Body of pancreas (tissue), 4 donors: ENCODE measurements at regions not wholly inside any gene's neighbourhood (a gene's known extent, or its start where the extent isn't known, plus 50 kb on each side); places are given as distances from the start of the nearest gene placed in this dataset.

Source experiments
- ATAC-seq: fragments of 150-250 bp; one replicate; pipeline ENCODE4 v1.9.1; 2016
- DNase-seq, 4 donors: peaks; one replicate each; pipeline ENCODE4 v3.0.0-alpha.2; 2019
- H3K27ac ChIP-seq, 4 donors: fragments of 200-600 bp; sonication (generic); 1 replicate in 3 of 4; 2 replicates in 1 of 4; pipeline versions ENCODE4 v1.5.1 to v1.6.1; 2016 to 2019; ENCODE audit warnings: mild to moderate bottlenecking in 1 of 4, mixed read lengths in 1 of 4, moderate library complexity in 1 of 4
- H3K27me3 ChIP-seq, 2 donors: fragments of 200-600 bp; sonication (generic); one replicate each; pipeline ENCODE4 v1.6.0; 2016; ENCODE audit warnings: mild to moderate bottlenecking in 1 of 2
- H3K36me3 ChIP-seq, 2 donors: fragments of 200-600 bp; sonication (generic); replicated peaks in 1 of 2; 2 replicates each; pipeline ENCODE4 v1.5.1; 2016; ENCODE audit warnings: low read depth in 2 of 2; ENCODE audit not compliant: insufficient read depth in 1 of 2
- H3K4me1 ChIP-seq: fragments of 200-600 bp; sonication (generic); one replicate; pipeline ENCODE4 v1.6.0; 2016
- H3K4me3 ChIP-seq, 2 donors: fragments of 200-600 bp; sonication (generic); 1 replicate in 1 of 2; 2 replicates in 1 of 2; pipeline ENCODE4 v1.5.1; 2016 to 2019
- H3K9me3 ChIP-seq, 3 donors: fragments of 200-600 bp; sonication (generic); 1 replicate in 2 of 3; 2 replicates in 1 of 3; pipeline ENCODE4 v1.5.1; 2016
- CTCF ChIP-seq, 7 experiments: fragments of 450-650 bp in 4 of 7; fragments of 200-600 bp in 3 of 7; sonication (generic) in 3 of 7; IDR thresholded peaks; one replicate each; pipeline ENCODE4 v1.5.1; 2016 to 2019; ENCODE audit warnings: antibody characterized with exemption in 7 of 7
- POLR2A ChIP-seq, 3 donors: fragments of 450-650 bp; IDR thresholded peaks; one replicate each; pipeline ENCODE4 v1.6.1; 2016; ENCODE audit warnings: antibody characterized with exemption in 3 of 3, mild to moderate bottlenecking in 2 of 3
- WGBS, 2 donors: methylation state at CpG; one replicate each; pipeline ENCODE4 v1.1.5; 2017; 5-methylcytosine and 5-hydroxymethylcytosine counted together
- intact Hi-C: fragments of 100-400 bp; cut with DNase I; formaldehyde crosslinking; loops from one replicate; pipeline ENCODE4 v1.15.1; 2023

GRCh38 chr17:77326636-77327035 is 185.9 kb downstream of the SEC14L1 start:
- WGBS, 2 donors = 94 to 97% methylated on average over 6 to 7 of the region's 7 CpGs
- H3K27me3 ChIP-seq = no peaks in the 10 kb centered on the region
- DNase-seq (peak in 1 of 4 donors; percentile 6), ATAC-seq (no peak)
- H3K4me1 ChIP-seq = peaks cover 44% of the 10 kb centered on the region
- intact Hi-C loops = no loop called here
- H3K9me3 ChIP-seq = no peaks in the 10 kb centered on the region
- no peak for TF ChIP-seq CTCF (IDR thresholded peaks at IDR 0.05)
- TF ChIP-seq POLR2A (IDR thresholded peaks at IDR 0.05) = no peak
- H3K36me3 ChIP-seq = no peaks in the 10 kb centered on the region
- no peak overlapping the region for H3K27ac ChIP-seq
- no peak overlapping the region for H3K4me3 ChIP-seq

- H3K4me1 ChIP-seq = peaks cover 43% of the 10 kb centered on the region
- H3K9me3 ChIP-seq = no peaks in the 10 kb centered on the region
- no peaks in the 10 kb centered on the region for H3K27me3 ChIP-seq
- no peak overlapping the region for H3K4me3 ChIP-seq
- ATAC-seq (no peak), DNase-seq (no peak)
- H3K27ac ChIP-seq = no peak overlapping the region
- 90 to 94% methylated on average over 9 to 11 of the region's 11 CpGs for WGBS, 2 donors
- TF ChIP-seq POLR2A (IDR thresholded peaks at IDR 0.05) (no peak), CTCF (IDR thresholded peaks at IDR 0.05) (no peak)
- intact Hi-C loops = no loop called here
- no peaks in the 10 kb centered on the region for H3K36me3 ChIP-seq
These were observed 186.4 kb downstream of the SEC14L1 start for GRCh38 chr17:77327181-77327565.

- intact Hi-C loops = no loop called here
- Histone ChIP-seq H3K27ac (no peak overlapping the region), H3K4me3 (no peak overlapping the region), H3K9me3 (no peaks in the 10 kb centered on the region), H3K4me1 (peaks cover 37% of the 10 kb centered on the region), H3K27me3 (no peaks in the 10 kb centered on the region), H3K36me3 (no peaks in the 10 kb centered on the region)
- WGBS, 2 donors = 87 to 88% methylated on average over 25 to 28 of the region's 29 CpGs
- peak in 1 of 4 donors; percentile 6 for DNase-seq
- ATAC-seq = no peak
- no peak for TF ChIP-seq CTCF (IDR thresholded peaks at IDR 0.05)
- TF ChIP-seq POLR2A (IDR thresholded peaks at IDR 0.05) = no peak
These were observed 187.0 kb downstream of the SEC14L1 start for GRCh38 chr17:77327566-77328464.

- Histone ChIP-seq H3K36me3 (no peaks in the 10 kb centered on the region), H3K9me3 (no peaks in the 10 kb centered on the region), H3K4me1 (peaks cover 24% of the 10 kb centered on the region), H3K27me3 (no peaks in the 10 kb centered on the region), H3K27ac (no peak overlapping the region), H3K4me3 (no peak overlapping the region)
- peak in 1 of 4 donors; percentile 9 for DNase-seq
- ATAC-seq = no peak
- intact Hi-C loops = no loop called here
- TF ChIP-seq CTCF (IDR thresholded peaks at IDR 0.05) (no peak), POLR2A (IDR thresholded peaks at IDR 0.05) (no peak)
- WGBS, 2 donors = 75 to 87% methylated on average over 7 to 15 of the region's 15 CpGs
These were observed 188.3 kb downstream of the SEC14L1 start for GRCh38 chr17:77328823-77329740.
